AG10803 (cell line): ENCODE measurements at regions not wholly inside any gene's neighbourhood (a gene's known extent, or its start where the extent isn't known, plus 50 kb on each side); places are given as distances from the start of the nearest gene placed in this dataset.
"Not testable (repeated sequence)": the region's sequence is repeated elsewhere in the genome, so short reads cannot be mapped to it uniquely, and the experiment has no call there.

Experiments
- DNase-seq: peaks from one replicate; pipeline ENCODE4 v3.0.0; 2010; ENCODE audit warnings: low read depth
- H3K4me3 ChIP-seq: 2 replicates; pipeline ENCODE4 v1.5.1; 2011; ENCODE audit warnings: mild to moderate bottlenecking, low read length, control low read depth
- TF ChIP-seq, protein P1 (sequence below): conservative IDR thresholded peaks from 2 replicates; pipeline ENCODE4 v1.5.1; 2011; ENCODE audit warnings: mild to moderate bottlenecking, low read length, control low read depth, inconsistent platforms

DNA sequence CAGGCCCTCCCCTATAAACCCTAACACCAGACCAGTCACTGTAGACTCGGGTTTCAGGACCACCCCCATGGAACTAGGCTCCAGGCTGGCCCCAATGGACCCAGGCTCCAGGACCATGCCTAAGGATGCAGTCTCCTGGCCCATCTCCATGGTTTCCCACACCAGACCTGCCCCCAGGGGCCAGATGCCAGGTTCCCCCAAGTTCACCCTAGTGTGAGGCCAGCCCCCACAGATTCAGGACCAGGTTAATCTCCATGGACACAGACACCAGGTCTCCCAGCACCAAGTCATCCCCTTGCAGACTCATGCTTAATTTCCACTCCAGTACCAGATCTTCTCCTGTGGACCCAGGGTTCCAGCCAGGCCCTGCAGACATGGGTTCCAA lies 103.8 kb upstream of the LANCL2 start:
- no peak overlapping the region for H3K4me3 ChIP-seq
- DNase-seq, result no peak
- TF ChIP-seq, protein P1, sequence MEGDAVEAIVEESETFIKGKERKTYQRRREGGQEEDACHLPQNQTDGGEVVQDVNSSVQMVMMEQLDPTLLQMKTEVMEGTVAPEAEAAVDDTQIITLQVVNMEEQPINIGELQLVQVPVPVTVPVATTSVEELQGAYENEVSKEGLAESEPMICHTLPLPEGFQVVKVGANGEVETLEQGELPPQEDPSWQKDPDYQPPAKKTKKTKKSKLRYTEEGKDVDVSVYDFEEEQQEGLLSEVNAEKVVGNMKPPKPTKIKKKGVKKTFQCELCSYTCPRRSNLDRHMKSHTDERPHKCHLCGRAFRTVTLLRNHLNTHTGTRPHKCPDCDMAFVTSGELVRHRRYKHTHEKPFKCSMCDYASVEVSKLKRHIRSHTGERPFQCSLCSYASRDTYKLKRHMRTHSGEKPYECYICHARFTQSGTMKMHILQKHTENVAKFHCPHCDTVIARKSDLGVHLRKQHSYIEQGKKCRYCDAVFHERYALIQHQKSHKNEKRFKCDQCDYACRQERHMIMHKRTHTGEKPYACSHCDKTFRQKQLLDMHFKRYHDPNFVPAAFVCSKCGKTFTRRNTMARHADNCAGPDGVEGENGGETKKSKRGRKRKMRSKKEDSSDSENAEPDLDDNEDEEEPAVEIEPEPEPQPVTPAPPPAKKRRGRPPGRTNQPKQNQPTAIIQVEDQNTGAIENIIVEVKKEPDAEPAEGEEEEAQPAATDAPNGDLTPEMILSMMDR, result no peak

DNA sequence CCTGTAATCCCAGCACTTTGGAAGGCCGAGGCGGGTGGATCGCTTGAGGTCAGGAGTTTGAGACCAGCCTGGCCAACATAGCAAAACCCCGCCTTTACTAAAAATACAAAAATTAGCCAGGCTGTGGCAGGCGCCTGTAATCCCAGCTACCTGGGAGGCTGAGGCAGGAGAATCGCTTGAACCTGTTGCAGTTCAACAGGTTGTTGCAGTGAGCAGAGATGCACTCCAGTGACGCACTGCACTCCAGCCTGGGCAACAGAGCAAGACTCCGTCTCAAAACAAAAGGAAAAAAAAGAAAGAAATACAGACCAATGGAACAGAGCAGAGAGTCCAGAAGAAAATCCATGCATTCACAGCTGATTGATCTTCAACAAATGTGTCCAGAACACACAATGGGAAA lies 99.8 kb upstream of the LANCL2 start:
- H3K4me3 ChIP-seq, result not testable (repeated sequence)

DNA sequence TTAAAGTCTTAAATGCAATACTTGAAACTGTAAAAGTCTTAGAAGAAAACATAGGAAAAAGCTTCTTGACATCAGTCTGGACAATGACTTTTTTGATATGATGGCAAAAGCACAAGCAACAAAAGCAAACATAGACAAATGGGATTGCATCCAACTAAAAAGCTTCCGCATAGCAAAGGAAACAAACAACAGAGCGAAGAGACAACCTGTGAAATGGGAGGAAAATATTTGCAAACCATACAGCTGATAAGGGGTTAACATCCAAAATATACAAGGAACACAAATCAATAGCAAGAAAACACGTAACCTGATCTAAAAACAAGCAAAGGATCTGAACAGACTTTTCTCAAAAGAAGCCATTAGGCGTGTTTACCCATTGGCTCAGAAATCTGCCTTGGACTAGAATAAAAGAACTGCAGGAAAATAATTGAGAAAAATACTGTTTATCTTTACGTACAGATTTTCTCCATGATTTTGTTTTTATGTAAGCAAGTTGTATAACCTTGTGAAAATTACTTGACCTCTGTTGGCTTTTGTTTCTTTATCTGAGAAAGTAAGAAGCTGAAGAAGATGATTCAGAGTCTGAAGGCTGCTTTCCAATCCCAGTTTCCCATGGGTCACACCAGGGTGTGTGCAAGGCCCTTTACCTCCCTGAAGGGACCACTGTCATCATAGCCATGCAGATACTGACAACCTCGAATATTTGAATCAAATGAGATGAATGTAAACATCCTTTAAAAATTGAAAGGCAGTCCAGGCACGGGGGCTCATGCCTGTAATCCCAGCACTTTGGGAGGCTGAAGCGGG lies 99.1 kb upstream of the LANCL2 start:
- H3K4me3 ChIP-seq, result no peak overlapping the region
- TF ChIP-seq, protein P1, result no peak
- DNase-seq, result no peak

More for the DNA sequence above, 99.8 kb upstream of the LANCL2 start:
- DNase-seq, result not testable (repeated sequence)

DNA sequence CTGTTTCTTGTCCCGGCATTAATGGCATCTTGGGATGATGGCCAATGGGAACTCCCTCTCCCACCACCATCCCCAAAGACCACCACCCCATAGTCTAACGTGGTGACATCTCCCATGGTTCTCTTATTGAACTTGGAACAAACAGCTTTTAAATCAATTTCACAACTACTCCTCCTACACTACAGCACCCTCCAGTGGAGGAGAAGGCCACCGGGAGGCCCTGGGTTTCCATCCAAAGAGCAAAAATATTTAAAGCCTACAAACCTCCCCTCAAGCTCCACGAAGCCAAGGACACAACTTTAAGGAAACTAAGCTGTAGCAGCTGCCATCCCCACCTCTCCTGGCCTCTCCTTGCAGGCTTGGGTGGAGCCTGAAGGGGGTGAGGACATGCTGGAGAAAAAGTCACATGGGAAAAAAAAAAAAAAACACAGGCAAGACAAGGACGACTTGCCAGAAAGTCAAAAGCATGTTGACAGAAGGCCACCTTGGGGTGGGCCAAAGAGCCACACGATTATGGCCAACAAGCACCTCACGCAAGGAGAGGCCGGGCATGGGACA lies 94.0 kb upstream of the LANCL2 start:
- DNase-seq, result peak; percentile 20
- TF ChIP-seq, protein P1, result peak; percentile 62
- no peak overlapping the region for H3K4me3 ChIP-seq

DNA sequence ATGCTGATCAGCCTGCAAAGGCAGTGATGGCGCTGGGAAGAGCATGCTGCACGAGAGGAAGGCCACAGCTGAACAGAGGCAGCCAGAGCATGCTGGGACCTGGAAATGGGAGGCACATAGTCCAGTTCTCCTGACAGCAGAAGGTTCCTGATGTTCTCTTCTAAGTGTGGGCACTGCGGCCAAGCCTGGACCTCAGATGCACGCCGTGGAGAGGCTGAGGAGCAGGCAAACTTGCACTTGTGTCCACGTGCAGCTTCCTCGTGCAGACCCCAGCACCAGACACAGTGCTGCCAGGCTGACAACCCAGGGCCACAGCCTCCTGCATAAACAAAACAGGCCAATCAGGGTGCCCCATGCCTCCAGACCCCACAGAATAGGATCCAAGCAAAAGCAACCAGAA lies 93.5 kb upstream of the LANCL2 start:
- no peak for DNase-seq
- H3K4me3 ChIP-seq, result no peak overlapping the region
- TF ChIP-seq, protein P1, result no peak

DNA sequence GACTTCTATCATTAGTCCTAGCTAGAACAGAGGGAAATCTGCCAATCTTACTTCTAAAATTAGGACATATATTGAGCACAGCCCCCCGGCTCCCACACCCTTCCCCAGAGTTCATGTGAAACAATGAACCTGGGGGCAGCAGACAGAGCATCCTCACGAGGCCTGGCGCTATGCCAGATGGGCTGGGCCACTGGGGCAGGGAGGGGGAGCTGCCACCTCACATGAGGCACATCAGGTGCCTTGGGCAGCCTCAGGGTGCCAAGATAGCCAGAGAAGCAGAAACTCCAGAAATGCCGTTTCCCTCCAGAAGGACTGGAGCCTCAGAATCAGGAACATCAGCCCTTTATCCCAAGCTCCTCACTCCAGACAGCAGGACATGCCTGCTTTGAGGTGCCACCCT lies 92.8 kb upstream of the LANCL2 start:
- DNase-seq, result no peak
- TF ChIP-seq, protein P1, result no peak
- H3K4me3 ChIP-seq, result no peak overlapping the region

DNA sequence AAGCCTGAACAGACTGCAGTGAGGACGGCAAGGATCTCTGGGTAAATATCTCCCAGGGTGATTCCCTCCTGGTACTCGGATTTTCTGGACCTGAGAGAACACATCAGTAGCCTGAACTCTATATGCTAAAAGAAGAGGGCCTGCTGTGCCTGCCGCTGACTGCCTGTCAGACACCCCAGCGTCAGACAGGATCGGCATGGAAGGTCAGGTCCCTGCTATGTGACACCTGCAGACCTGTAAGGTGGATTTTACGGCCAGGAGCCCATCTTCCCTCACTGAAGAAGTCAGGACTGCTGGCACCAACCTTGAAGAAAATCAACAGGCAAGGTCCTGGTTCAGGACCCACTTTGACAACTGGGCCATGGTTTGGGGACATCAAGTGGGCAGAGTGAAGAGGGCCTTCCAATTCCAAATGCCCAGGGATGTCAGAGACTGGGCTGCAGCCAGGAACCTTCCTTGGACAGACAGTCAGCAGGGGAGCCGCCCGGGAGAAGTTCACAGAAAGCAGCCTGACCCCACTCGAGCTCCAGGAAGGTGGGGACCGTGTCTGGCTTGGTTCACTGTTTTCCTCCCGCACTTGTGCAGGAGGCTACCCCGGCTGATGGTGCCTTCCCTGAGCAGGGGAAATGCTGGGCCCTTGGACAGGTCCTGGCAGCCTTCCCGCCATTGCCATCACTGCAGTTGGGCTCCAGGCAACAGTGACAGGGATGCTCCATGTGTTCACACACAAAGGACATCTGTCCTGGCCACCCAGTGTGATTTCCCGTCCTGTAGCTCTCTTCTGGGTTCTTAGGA lies 91.8 kb upstream of the LANCL2 start:
- TF ChIP-seq, protein P1, result no peak
- H3K4me3 ChIP-seq, result no peak overlapping the region
- DNase-seq, result no peak
